DOHH2 (cell line): ENCODE measurements at regions not wholly inside any gene's neighbourhood (a gene's known extent, or its start where the extent isn't known, plus 50 kb on each side); places are given as distances from the start of the nearest gene placed in this dataset.
A peak's percentile ranks its signal among the peaks of the same experiment; 100 is the strongest.

Experiments
- H3F3A ChIP-seq: fragments of 200-600 bp; sonication (generic), shearing (Covaris generic); 2 replicates; pipeline ENCODE4 v1.6.0; 2016; ENCODE audit warnings: antibody characterized with exemption, mild to moderate bottlenecking; ENCODE audit not compliant: control insufficient read depth, insufficient read depth
- H3K27ac ChIP-seq: fragments of 200-600 bp; sonication (generic); 2 replicates; pipeline ENCODE4 v1.5.1; 2014; ENCODE audit warnings: low read depth, mild to moderate bottlenecking, low read length, moderate library complexity
- H3K27me3 ChIP-seq: fragments of 200-600 bp; sonication (generic); 2 replicates; pipeline ENCODE4 v1.6.1; 2014; ENCODE audit warnings: mild to moderate bottlenecking, low read length, mixed read lengths; ENCODE audit not compliant: control insufficient read depth
- H3K36me3 ChIP-seq: fragments of 200-600 bp; sonication (generic); 2 replicates; pipeline ENCODE4 v1.6.1; 2014; ENCODE audit warnings: mild to moderate bottlenecking, low read length, moderate library complexity, mixed read lengths; ENCODE audit not compliant: control insufficient read depth
- H3K4me1 ChIP-seq: fragments of 200-600 bp; sonication (generic); 2 replicates; pipeline ENCODE4 v1.6.1; 2014; ENCODE audit warnings: mild to moderate bottlenecking, low read length, mixed read lengths; ENCODE audit not compliant: control insufficient read depth
- H3K4me2 ChIP-seq: fragments of 200-600 bp; sonication (generic); 2 replicates; pipeline ENCODE4 v1.6.0; 2014; ENCODE audit warnings: mild to moderate bottlenecking, low read length, moderate library complexity
- H3K4me3 ChIP-seq: fragments of 200-600 bp; sonication (generic); 2 replicates; pipeline ENCODE4 v1.5.1; 2014; ENCODE audit warnings: mild to moderate bottlenecking, low read length, mixed read lengths
- H3K79me2 ChIP-seq: fragments of 200-600 bp; sonication (generic); 2 replicates; pipeline ENCODE4 v1.6.1; 2014; ENCODE audit warnings: mild to moderate bottlenecking, low read length, mixed read lengths; ENCODE audit not compliant: control insufficient read depth
- H3K9me2 ChIP-seq: fragments of 200-600 bp; sonication (generic); replicated peaks from 2 replicates; pipeline ENCODE4 v1.6.1; 2014; ENCODE audit warnings: mild to moderate bottlenecking, low read length, mixed read lengths; ENCODE audit not compliant: control insufficient read depth
- H3K9me3 ChIP-seq: fragments of 200-600 bp; sonication (generic); 2 replicates; pipeline ENCODE4 v1.6.1; 2014; ENCODE audit warnings: antibody characterized with exemption, low read length, mixed read lengths; ENCODE audit not compliant: control insufficient read depth, insufficient read depth
- H4K20me1 ChIP-seq: fragments of 200-600 bp; sonication (generic); 2 replicates; pipeline ENCODE4 v1.6.0; 2014; ENCODE audit warnings: low read depth, mild to moderate bottlenecking, antibody characterized with exemption, low read length, moderate library complexity; ENCODE audit not compliant: control insufficient read depth, insufficient read depth
- CTCF ChIP-seq: fragments of 200-600 bp; sonication (generic); IDR thresholded peaks from one replicate; pipeline ENCODE4 v1.5.1; 2014; ENCODE audit warnings: antibody characterized with exemption, mild to moderate bottlenecking, low read depth, low read length; ENCODE audit not compliant: poor library complexity, severe bottlenecking
- EZH2phosphoT487 ChIP-seq: fragments of 200-600 bp; sonication (generic); IDR thresholded peaks from 2 replicates; pipeline ENCODE4 v1.6.1; 2017; ENCODE audit warnings: borderline replicate concordance, mild to moderate bottlenecking, antibody characterized with exemption, low read length, moderate library complexity, mixed read lengths

GRCh38 chr20:41956338-41957074 is 338.3 kb upstream of the CHD6 start:
- Histone ChIP-seq H3K36me3 (no peaks in the 10 kb centered on the region), H3K9me2 (no peaks in the 10 kb centered on the region), H3K27me3 (no peaks in the 10 kb centered on the region), H3K4me2 (no peak overlapping the region), H3K4me3 (no peak overlapping the region), H3K4me1 (0 out of 2 replicates have a peak, but pooled peaks cover 4% of the 10 kb centered on the region), H3K9me3 (no peaks in the 10 kb centered on the region), H3K27ac (no peak overlapping the region), H4K20me1 (no peaks in the 10 kb centered on the region), H3F3A (no peaks in the 10 kb centered on the region), H3K79me2 (no peaks in the 10 kb centered on the region)
- peak; percentile 72 for TF ChIP-seq CTCF
- no peak for TF ChIP-seq EZH2phosphoT487

- Histone ChIP-seq H3K4me2 (no peak overlapping the region), H3K79me2 (no peaks in the 10 kb centered on the region), H3K4me3 (no peak overlapping the region), H3K36me3 (no peaks in the 10 kb centered on the region), H3K9me3 (no peaks in the 10 kb centered on the region), H4K20me1 (no peaks in the 10 kb centered on the region), H3K4me1 (no peaks in the 10 kb centered on the region), H3K27ac (no peak overlapping the region), H3K9me2 (no peaks in the 10 kb centered on the region), H3F3A (no peaks in the 10 kb centered on the region), H3K27me3 (no peaks in the 10 kb centered on the region)
- TF ChIP-seq EZH2phosphoT487 (no peak), CTCF (no peak)
Observed at GRCh38 chr20:41952166-41952565, 334.0 kb upstream of the CHD6 start.

GRCh38 chr20:41951615-41952014 is 333.4 kb upstream of the CHD6 start:
- Histone ChIP-seq H3F3A (no peaks in the 10 kb centered on the region), H3K27me3 (no peaks in the 10 kb centered on the region), H3K27ac (no peak overlapping the region), H3K79me2 (no peaks in the 10 kb centered on the region), H3K4me3 (no peak overlapping the region), H3K4me1 (no peaks in the 10 kb centered on the region), H3K9me2 (no peaks in the 10 kb centered on the region), H4K20me1 (no peaks in the 10 kb centered on the region), H3K9me3 (no peaks in the 10 kb centered on the region), H3K36me3 (no peaks in the 10 kb centered on the region), H3K4me2 (no peak overlapping the region)
- TF ChIP-seq EZH2phosphoT487, result no peak
- TF ChIP-seq CTCF, result no peak
